Testis (tissue), 2 donors: ENCODE measurements at regions not wholly inside any gene's neighbourhood (a gene's known extent, or its start where the extent isn't known, plus 50 kb on each side); places are given as distances from the start of the nearest gene placed in this dataset.

ENCODE experiments used
- POLR2A ChIP-seq: fragments of 450-650 bp; IDR thresholded peaks from one replicate; pipeline ENCODE4 v1.6.1; 2017; ENCODE audit warnings: antibody characterized with exemption, mild to moderate bottlenecking, moderate library complexity
- TF ChIP-seq, protein P1 (sequence below), 3 experiments: fragments of 450-650 bp in 2 of 3; fragments of 200-600 bp in 1 of 3; sonication (generic) in 1 of 3; IDR thresholded peaks; one replicate each; pipeline ENCODE4 v1.5.1; 2016 to 2019; ENCODE audit warnings: antibody characterized with exemption in 3 of 3, mild to moderate bottlenecking in 2 of 3, moderate library complexity in 1 of 3

DNA sequence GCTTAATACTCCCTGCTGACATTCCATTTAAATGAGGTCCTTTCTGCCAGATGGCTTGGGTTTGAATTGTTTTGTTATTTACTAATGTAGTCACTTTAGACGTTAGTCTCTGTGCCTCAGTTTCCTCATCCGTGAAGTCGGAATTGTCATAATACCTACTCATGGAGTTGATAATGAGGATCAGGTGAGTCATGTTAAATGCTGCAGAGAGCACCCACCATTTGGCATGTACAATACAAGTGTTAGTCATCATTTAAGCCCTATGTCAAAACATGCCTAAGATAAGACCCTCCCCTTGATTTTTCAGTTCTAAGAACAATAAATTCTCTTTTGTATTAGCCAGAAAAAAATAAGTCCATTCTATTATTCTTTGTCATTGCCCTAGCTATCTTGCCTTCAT, 534.8 kb upstream of the HTR2C start:
- TF ChIP-seq POLR2A = no peak
- TF ChIP-seq, protein P1, sequence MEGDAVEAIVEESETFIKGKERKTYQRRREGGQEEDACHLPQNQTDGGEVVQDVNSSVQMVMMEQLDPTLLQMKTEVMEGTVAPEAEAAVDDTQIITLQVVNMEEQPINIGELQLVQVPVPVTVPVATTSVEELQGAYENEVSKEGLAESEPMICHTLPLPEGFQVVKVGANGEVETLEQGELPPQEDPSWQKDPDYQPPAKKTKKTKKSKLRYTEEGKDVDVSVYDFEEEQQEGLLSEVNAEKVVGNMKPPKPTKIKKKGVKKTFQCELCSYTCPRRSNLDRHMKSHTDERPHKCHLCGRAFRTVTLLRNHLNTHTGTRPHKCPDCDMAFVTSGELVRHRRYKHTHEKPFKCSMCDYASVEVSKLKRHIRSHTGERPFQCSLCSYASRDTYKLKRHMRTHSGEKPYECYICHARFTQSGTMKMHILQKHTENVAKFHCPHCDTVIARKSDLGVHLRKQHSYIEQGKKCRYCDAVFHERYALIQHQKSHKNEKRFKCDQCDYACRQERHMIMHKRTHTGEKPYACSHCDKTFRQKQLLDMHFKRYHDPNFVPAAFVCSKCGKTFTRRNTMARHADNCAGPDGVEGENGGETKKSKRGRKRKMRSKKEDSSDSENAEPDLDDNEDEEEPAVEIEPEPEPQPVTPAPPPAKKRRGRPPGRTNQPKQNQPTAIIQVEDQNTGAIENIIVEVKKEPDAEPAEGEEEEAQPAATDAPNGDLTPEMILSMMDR (IDR thresholded peaks at IDR 0.05) = no peak
